ENCODE measurements at regions not wholly inside any gene's neighbourhood (a gene's known extent, or its start where the extent isn't known, plus 50 kb on each side); places are given as distances from the start of the nearest gene placed in this dataset.

- H3K4me3 ChIP-seq: no peak overlapping the region
- intact Hi-C loops (cut with DNase I): no loop called here
- no peak for TF ChIP-seq EP300 (IDR thresholded peaks at IDR 0.05)
- TF ChIP-seq POLR2A (IDR thresholded peaks at IDR 0.05): no peak
- TF ChIP-seq CTCF (IDR thresholded peaks at IDR 0.05): no peak
- no peaks in the 10 kb centered on the region for H3K27me3 ChIP-seq
- no peaks in the 10 kb centered on the region for H3K9me3 ChIP-seq
- no peaks in the 10 kb centered on the region for H3K4me1 ChIP-seq (ENCODE audit: insufficient read depth)
- no peak for DNase-seq
- 71 to 85% (median 74%) methylated on average over 8 of the region's 8 CpGs for WGBS, 3 donors
- no peak overlapping the region for H3K27ac ChIP-seq
- no peaks in the 10 kb centered on the region for H3K36me3 ChIP-seq
Measured at GRCh38 chr2:220935789-220936321, 636.2 kb downstream of the EPHA4 start.

GRCh38 chr2:220936641-220937197 lies 635.4 kb downstream of the EPHA4 start:
- H3K27ac ChIP-seq: no peak overlapping the region
- WGBS, 3 donors: 89 to 92% (median 90%) methylated on average over 4 of the region's 4 CpGs
- intact Hi-C loops (cut with DNase I): no loop called here
- no peaks in the 10 kb centered on the region for H3K9me3 ChIP-seq
- H3K27me3 ChIP-seq: no peaks in the 10 kb centered on the region
- no peaks in the 10 kb centered on the region for H3K4me1 ChIP-seq (ENCODE audit: insufficient read depth)
- H3K4me3 ChIP-seq: no peak overlapping the region
- DNase-seq: no peak
- H3K36me3 ChIP-seq: no peaks in the 10 kb centered on the region
- TF ChIP-seq CTCF (IDR thresholded peaks at IDR 0.05): no peak
- no peak for TF ChIP-seq EP300 (IDR thresholded peaks at IDR 0.05)
- TF ChIP-seq POLR2A (IDR thresholded peaks at IDR 0.05): no peak

GRCh38 chr2:220937245-220937644 lies 634.9 kb downstream of the EPHA4 start:
- 78 to 84% (median 81%) methylated on average over 1 of the region's 1 CpG for WGBS, 3 donors
- Histone ChIP-seq H3K27me3 (no peaks in the 10 kb centered on the region), H3K36me3 (no peaks in the 10 kb centered on the region), H3K4me1 (ENCODE audit: insufficient read depth) (no peaks in the 10 kb centered on the region), H3K27ac (no peak overlapping the region), H3K9me3 (no peaks in the 10 kb centered on the region), H3K4me3 (no peak overlapping the region)
- no peak for DNase-seq
- TF ChIP-seq POLR2A (IDR thresholded peaks at IDR 0.05) (no peak), EP300 (IDR thresholded peaks at IDR 0.05) (no peak), CTCF (IDR thresholded peaks at IDR 0.05) (no peak)
- intact Hi-C loops (cut with DNase I): no loop called here

GRCh38 chr2:220940646-220941045 lies 631.5 kb downstream of the EPHA4 start:
- no peak overlapping the region for H3K4me3 ChIP-seq
- H3K27me3 ChIP-seq: no peaks in the 10 kb centered on the region
- intact Hi-C loops (cut with DNase I): no loop called here
- H3K4me1 ChIP-seq (ENCODE audit: insufficient read depth): no peaks in the 10 kb centered on the region
- TF ChIP-seq CTCF (IDR thresholded peaks at IDR 0.05): no peak
- no peak for TF ChIP-seq EP300 (IDR thresholded peaks at IDR 0.05)
- TF ChIP-seq POLR2A (IDR thresholded peaks at IDR 0.05): no peak
- no peaks in the 10 kb centered on the region for H3K9me3 ChIP-seq
- no peak overlapping the region for H3K27ac ChIP-seq
- no peak for DNase-seq
- H3K36me3 ChIP-seq: no peaks in the 10 kb centered on the region
- 90 to 96% (median 91%) methylated on average over 11 of the region's 11 CpGs for WGBS, 3 donors
